VCaP (cell line): ENCODE measurements at regions not wholly inside any gene's neighbourhood (a gene's known extent, or its start where the extent isn't known, plus 50 kb on each side); places are given as distances from the start of the nearest gene placed in this dataset.

Source experiments
- H3K27ac ChIP-seq: fragments of 450-650 bp; 2 replicates; pipeline ENCODE4 v1.5.1; 2017
- CTCF ChIP-seq: fragments of 450-650 bp; conservative IDR thresholded peaks from 2 replicates; pipeline ENCODE4 v1.5.1; 2017; ENCODE audit warnings: mild to moderate bottlenecking, moderate library complexity

DNA sequence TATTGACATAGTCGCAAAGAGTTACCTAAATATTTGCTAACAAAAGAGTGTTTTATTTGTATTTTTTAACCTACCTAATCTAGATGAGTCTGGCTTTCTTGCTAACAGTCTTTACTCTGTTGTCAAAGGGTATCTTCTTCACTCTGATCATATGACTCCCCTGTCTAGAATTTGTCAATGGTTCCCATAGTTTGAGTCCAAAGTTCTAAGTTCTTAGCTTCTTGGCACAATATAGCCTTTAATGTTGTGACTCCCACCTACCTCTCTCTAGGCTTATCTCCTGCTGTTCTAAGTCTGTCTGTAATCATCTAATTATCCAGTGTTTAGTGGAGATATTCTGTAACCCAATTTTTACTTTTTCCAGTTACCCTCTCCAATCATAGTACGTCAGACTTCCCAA, 104.3 kb upstream of the PDE3A start:
- no peak overlapping the region for H3K27ac ChIP-seq
- no peak for TF ChIP-seq CTCF

DNA sequence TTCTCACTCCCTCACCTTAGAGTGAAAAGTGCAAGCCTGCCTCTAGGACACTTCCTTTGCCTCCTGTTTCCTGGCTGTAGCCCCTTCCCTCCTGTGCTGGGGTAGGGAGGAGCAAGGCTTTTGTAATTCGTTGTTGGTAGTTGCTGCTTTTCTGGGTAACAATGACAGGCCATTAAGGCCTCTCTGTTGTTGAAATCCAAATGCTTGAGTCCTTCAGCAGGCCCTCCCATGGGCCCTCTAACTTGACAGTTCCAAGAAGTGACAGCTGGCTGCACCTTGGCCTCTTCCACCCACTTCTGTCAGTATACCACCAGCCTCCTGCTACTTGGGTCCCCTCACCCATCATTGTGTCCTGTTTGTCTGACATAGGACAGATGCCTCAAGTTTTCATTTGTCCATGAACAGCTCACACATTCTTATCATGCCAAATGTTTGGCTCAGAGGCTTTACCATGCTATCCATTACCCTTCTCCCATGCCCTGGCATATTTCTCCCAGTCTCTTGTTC, 103.7 kb upstream of the PDE3A start:
- H3K27ac ChIP-seq: no peak overlapping the region

DNA sequence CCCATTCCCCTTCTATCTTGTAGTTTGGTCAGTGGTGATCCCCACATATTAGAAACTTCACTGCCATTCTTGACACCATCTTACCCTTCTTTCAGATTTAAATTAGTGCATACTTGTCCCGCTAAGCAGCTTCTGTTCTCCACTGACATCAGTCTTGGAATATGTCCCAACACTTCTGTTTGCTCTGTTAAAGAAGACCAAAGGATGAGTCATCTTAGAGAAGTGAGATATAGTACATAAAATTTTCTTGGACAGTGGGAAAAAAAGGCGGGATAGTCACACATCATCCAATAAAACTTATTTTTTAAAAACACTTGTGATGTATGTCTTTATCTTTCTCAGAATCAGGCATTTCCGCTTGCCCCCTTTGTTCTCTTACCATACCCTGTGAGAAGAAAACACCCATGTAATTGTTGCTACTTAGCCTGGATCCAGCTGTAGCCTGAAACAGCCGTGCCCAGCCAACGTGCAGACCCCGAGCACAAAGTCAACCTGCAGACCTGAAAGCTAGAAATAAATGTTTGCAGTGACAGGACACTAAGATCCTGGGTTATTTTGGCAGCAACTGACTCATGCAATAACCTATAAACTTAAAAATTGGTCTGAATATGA, 100.1 kb upstream of the PDE3A start:
- TF ChIP-seq CTCF: no peak
- H3K27ac ChIP-seq: no peak overlapping the region

More for the DNA sequence above, 103.7 kb upstream of the PDE3A start:
- TF ChIP-seq CTCF: no peak

DNA sequence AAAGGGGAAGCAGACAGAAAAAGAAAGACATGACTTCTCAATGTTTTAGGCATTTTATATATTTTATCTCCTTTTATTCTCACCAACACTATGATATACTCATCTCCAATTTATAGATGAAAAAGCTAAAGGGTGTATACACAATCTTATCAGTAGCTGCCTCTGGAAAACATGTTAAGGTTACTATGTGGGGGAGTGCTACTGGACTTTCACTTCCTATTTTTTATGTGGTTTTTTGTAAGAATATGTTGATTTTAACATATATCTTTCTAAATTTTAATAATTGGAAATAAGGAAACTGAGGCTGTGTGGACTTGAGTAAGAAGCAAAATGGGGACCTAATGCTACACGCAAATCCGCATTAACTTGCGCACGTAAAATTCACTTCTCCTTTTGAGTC, 99.6 kb upstream of the PDE3A start:
- no peak overlapping the region for H3K27ac ChIP-seq
- no peak for TF ChIP-seq CTCF

GRCh38 chr12:20269337-20270067, 98.8 kb upstream of the PDE3A start:
- no peak for TF ChIP-seq CTCF
- no peak overlapping the region for H3K27ac ChIP-seq

- no peak for TF ChIP-seq CTCF
- no peak overlapping the region for H3K27ac ChIP-seq
Observed at GRCh38 chr12:20270557-20270956, 97.8 kb upstream of the PDE3A start.

DNA sequence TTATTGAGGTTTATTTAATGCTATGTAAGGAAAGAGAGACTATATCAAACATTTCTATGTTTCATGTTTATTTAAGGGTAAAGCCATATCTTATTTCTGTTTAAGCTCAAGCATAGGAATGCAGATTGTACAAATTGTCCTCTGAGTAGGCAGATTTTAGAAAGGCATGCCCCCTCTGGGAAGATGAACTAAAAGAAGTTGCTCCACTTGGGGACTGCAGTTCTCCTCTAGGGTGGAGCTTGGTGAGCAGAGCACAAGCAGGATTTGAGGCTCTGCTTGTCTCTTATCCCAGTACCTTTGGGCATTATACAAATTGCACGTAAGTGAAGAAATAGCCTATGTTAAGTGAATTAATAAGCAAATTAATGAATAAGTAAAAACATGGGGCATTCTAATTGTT, 96.2 kb upstream of the PDE3A start:
- no peak overlapping the region for H3K27ac ChIP-seq

More for the DNA sequence above, 96.2 kb upstream of the PDE3A start:
- TF ChIP-seq CTCF: no peak
